Gastrocnemius medialis (tissue), 4 donors: ENCODE measurements at regions not wholly inside any gene's neighbourhood (a gene's known extent, or its start where the extent isn't known, plus 50 kb on each side); places are given as distances from the start of the nearest gene placed in this dataset.
A peak's percentile ranks its signal among the peaks of the same experiment; 100 is the strongest.

Experiments used
- ATAC-seq, 2 donors: fragments of 150-250 bp; one replicate each; pipeline ENCODE4 v1.9.1; 2016
- DNase-seq, 2 donors: peaks; one replicate each; pipeline ENCODE4 v3.0.0-alpha.2; 2019
- H3K27ac ChIP-seq, 4 donors: fragments of 200-600 bp; sonication (generic); 1 replicate in 1 of 4; 2 replicates in 3 of 4; pipeline ENCODE4 v1.5.1; 2016 to 2018; ENCODE audit warnings: mild to moderate bottlenecking in 2 of 4, moderate library complexity in 1 of 4
- H3K27me3 ChIP-seq, 3 donors: fragments of 200-600 bp; sonication (generic) in 2 of 3; 1 replicate in 1 of 3; 2 replicates in 2 of 3; pipeline versions ENCODE4 v1.5.1 to v1.6.0; 2016 to 2019; ENCODE audit warnings: mild to moderate bottlenecking in 1 of 3, moderate library complexity in 1 of 3
- H3K36me3 ChIP-seq, 2 donors: fragments of 200-600 bp; sonication (generic) in 1 of 2; one replicate each; pipeline ENCODE4 v1.5.1; 2017 to 2018
- H3K4me1 ChIP-seq, 2 donors: fragments of 200-600 bp; sonication (generic) in 1 of 2; one replicate each; pipeline ENCODE4 v1.5.1; 2016 to 2017; ENCODE audit warnings: mild to moderate bottlenecking in 2 of 2
- H3K4me3 ChIP-seq, 4 donors: fragments of 200-600 bp; sonication (generic) in 3 of 4; 1 replicate in 1 of 4; 2 replicates in 3 of 4; pipeline ENCODE4 v1.5.1; 2016 to 2019; ENCODE audit warnings: mild to moderate bottlenecking in 2 of 4
- H3K9me3 ChIP-seq, 3 donors: fragments of 200-600 bp; sonication (generic) in 2 of 3; 1 replicate in 1 of 3; 2 replicates in 2 of 3; pipeline ENCODE4 v1.5.1; 2016 to 2019
- CTCF ChIP-seq, 5 experiments: fragments of 450-650 bp in 3 of 5; fragments of 200-600 bp in 2 of 5; sonication (generic) in 2 of 5; IDR thresholded peaks in 4 of 5; conservative IDR thresholded peaks in 1 of 5; 1 replicate in 4 of 5; 2 replicates in 1 of 5; pipeline ENCODE4 v1.5.1; 2016 to 2019; ENCODE audit warnings: antibody characterized with exemption in 5 of 5, mild to moderate bottlenecking in 3 of 5, moderate library complexity in 3 of 5
- POLR2A ChIP-seq, 2 donors: fragments of 450-650 bp; IDR thresholded peaks; one replicate each; pipeline ENCODE4 v1.6.1; 2017; ENCODE audit warnings: antibody characterized with exemption in 2 of 2, mild to moderate bottlenecking in 2 of 2, moderate library complexity in 2 of 2
- in situ Hi-C, 4 donors: fragments of 200-750 bp; cut with MboI; loops; one replicate each; pipeline versions ENCODE4 v1.15.0 to v1.8.0; 2017; ENCODE audit warnings: low sequenced_read_pairs in 4 of 4
- intact Hi-C: fragments of 100-400 bp; cut with DNase I; formaldehyde crosslinking; loops from one replicate; pipeline ENCODE4 v1.15.1; 2023; ENCODE audit warnings: low total_unique reads

DNA sequence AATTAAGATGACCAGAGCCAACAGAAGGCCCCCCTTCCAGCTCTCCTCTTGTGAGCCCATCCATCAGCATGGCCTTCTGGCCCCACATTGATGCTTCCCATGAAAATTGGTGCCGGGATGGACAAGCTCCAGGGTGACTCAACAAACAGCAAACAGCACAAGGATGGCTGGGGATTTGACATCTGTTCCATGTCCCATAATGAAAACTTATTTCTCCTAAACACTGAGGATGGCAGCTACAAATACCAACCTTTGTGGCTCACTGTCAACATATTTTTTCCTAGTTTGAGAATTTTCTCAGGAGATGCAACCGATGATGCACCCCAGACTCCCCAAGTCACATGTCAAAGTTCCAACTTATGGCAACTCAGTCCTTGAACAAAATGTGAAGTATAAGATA, 169.6 kb upstream of the SIX2 start:
- in situ Hi-C loops, result no loop called here

GRCh38 chr2:45178359-45178758, 169.1 kb upstream of the SIX2 start:
- H3K27ac ChIP-seq, result no peak overlapping the region
- no peak for DNase-seq
- in situ Hi-C loops (no loop called here), intact Hi-C loops (no loop called here)
- no peak for ATAC-seq
- H3K36me3 ChIP-seq, result no peaks in the 10 kb centered on the region
- TF ChIP-seq CTCF (IDR thresholded peaks at IDR 0.05 in 4 of 5, conservative IDR thresholded peaks at IDR 0.05 in 1 of 5) (no peak), POLR2A (IDR thresholded peaks at IDR 0.05) (no peak)
- H3K27me3 ChIP-seq, result no peaks in the 10 kb centered on the region
- H3K4me1 ChIP-seq, result no peaks in the 10 kb centered on the region
- no peak overlapping the region for H3K4me3 ChIP-seq
- no peaks in the 10 kb centered on the region for H3K9me3 ChIP-seq

More for the DNA sequence above, 169.6 kb upstream of the SIX2 start:
- no peak for ATAC-seq
- H3K27me3 ChIP-seq, result no peaks in the 10 kb centered on the region
- no peak overlapping the region for H3K27ac ChIP-seq
- intact Hi-C loops, result no loop called here
- DNase-seq, result no peak
- TF ChIP-seq POLR2A (IDR thresholded peaks at IDR 0.05), result no peak
- no peak for TF ChIP-seq CTCF (IDR thresholded peaks at IDR 0.05 in 4 of 5, conservative IDR thresholded peaks at IDR 0.05 in 1 of 5)
- no peaks in the 10 kb centered on the region for H3K4me1 ChIP-seq
- H3K4me3 ChIP-seq, result no peak overlapping the region
- H3K36me3 ChIP-seq, result no peaks in the 10 kb centered on the region
- H3K9me3 ChIP-seq, result no peaks in the 10 kb centered on the region

DNA sequence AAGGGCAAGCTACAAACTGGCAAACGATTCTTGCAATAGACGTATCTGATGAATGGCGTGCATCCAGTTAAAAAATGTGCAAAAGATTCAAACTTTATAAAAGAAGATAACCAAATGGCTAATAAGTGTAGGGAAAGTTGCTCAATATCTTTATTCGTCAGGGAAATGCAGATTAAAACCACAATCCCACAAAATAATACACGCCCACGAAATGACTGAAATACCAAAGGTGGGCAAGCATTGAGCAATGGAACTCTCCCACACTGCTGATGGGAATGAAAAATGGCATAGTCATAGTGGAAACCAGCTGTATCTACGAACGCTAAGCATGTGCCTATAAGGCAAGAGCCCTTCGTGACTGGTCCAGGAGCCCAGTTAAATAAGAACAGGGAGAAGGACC, 168.6 kb upstream of the SIX2 start:
- ATAC-seq (peak in 1 of 2 donors; percentile 34), DNase-seq (no peak)
- no peak overlapping the region for H3K4me3 ChIP-seq
- no peak overlapping the region for H3K27ac ChIP-seq
- H3K9me3 ChIP-seq, result no peaks in the 10 kb centered on the region
- no peaks in the 10 kb centered on the region for H3K27me3 ChIP-seq
- no peaks in the 10 kb centered on the region for H3K36me3 ChIP-seq
- intact Hi-C loops, result no loop called here
- peaks cover 0 to 3% of the 10 kb centered on the region in 2 donors for H3K4me1 ChIP-seq
- in situ Hi-C loops, result no loop called here
- no peak for TF ChIP-seq POLR2A (IDR thresholded peaks at IDR 0.05)
- TF ChIP-seq CTCF (IDR thresholded peaks at IDR 0.05 in 4 of 5, conservative IDR thresholded peaks at IDR 0.05 in 1 of 5), result no peak

DNA sequence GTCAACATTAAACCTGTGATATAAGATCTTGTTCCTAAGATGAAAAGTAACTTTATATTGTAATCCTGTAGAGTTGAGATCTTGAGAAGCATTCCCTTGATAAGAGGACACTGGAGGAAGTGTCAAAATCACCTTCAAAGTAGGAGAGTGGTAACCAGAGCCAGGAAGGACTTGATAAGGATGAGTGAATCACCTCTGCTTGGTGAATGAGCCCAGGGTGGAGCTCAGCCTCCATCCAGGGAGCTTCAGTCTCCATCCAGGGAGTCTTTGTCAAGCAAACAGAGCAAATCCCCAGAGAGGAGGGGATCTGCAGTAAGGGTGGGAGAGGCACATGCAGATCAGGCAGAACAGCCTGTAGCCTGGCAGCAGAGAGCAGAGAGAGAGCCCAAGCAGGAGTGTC, 167.1 kb upstream of the SIX2 start:
- H3K27me3 ChIP-seq, result peaks cover 0 to 5% (median 0%) of the 10 kb centered on the region in 3 donors
- H3K4me3 ChIP-seq, result no peak overlapping the region
- in situ Hi-C loops (no loop called here), intact Hi-C loops (no loop called here)
- DNase-seq (no peak), ATAC-seq (no peak)
- TF ChIP-seq CTCF (IDR thresholded peaks at IDR 0.05 in 4 of 5, conservative IDR thresholded peaks at IDR 0.05 in 1 of 5) (no peak), POLR2A (IDR thresholded peaks at IDR 0.05) (no peak)
- H3K9me3 ChIP-seq, result no peaks in the 10 kb centered on the region
- no peaks in the 10 kb centered on the region for H3K36me3 ChIP-seq
- H3K4me1 ChIP-seq, result peaks cover 0 to 6% of the 10 kb centered on the region in 2 donors
- no peak overlapping the region for H3K27ac ChIP-seq

GRCh38 chr2:45173513-45173912, 164.3 kb upstream of the SIX2 start:
- in situ Hi-C loops (loop anchor here in 2 of 4 donors (25.0 kb wide), 2 partner anchors 186 to 314 kb away; no protein-coding TSS in a partner anchor), intact Hi-C loops (loop anchor here (2.0 to 5.0 kb wide), 2 partner anchors 65 to 304 kb away; no protein-coding TSS in a partner anchor)
- Histone ChIP-seq H3K36me3 (no peaks in the 10 kb centered on the region), H3K9me3 (no peaks in the 10 kb centered on the region), H3K27me3 (peaks cover 9 to 24% (median 11%) of the 10 kb centered on the region in 3 donors), H3K4me1 (peaks cover 6% of the 10 kb centered on the region in 2 donors), H3K27ac (peak overlapping the region; percentile 16 to 57 (median 40)), H3K4me3 (no peak overlapping the region)
- TF ChIP-seq POLR2A (IDR thresholded peaks at IDR 0.05) (peak; percentile 28 to 36), CTCF (IDR thresholded peaks at IDR 0.05 in 4 of 5, conservative IDR thresholded peaks at IDR 0.05 in 1 of 5) (peak in 2 of 5 experiments; percentile 11 to 24)
- ATAC-seq (peak; percentile 71 to 77), DNase-seq (peak; percentile 51 to 61)
